GM10266 (cell line): ENCODE measurements at regions not wholly inside any gene's neighbourhood (a gene's known extent, or its start where the extent isn't known, plus 50 kb on each side); places are given as distances from the start of the nearest gene placed in this dataset.

ENCODE experiments used
- DNase-seq: peaks from one replicate; pipeline ENCODE4 v3.0.0; 2012; ENCODE audit errors: extremely low spot score
- TF ChIP-seq, protein P1 (sequence below): IDR thresholded peaks from 2 replicates; pipeline ENCODE4 v1.5.1; 2012; ENCODE audit warnings: mild to moderate bottlenecking, low read depth; ENCODE audit not compliant: control insufficient read depth, insufficient read depth; ENCODE audit errors: missing control alignments

GRCh38 chr10:35752469-35753461 is 110.7 kb upstream of the FZD8 start:
- no peak for DNase-seq
- TF ChIP-seq, protein P1, sequence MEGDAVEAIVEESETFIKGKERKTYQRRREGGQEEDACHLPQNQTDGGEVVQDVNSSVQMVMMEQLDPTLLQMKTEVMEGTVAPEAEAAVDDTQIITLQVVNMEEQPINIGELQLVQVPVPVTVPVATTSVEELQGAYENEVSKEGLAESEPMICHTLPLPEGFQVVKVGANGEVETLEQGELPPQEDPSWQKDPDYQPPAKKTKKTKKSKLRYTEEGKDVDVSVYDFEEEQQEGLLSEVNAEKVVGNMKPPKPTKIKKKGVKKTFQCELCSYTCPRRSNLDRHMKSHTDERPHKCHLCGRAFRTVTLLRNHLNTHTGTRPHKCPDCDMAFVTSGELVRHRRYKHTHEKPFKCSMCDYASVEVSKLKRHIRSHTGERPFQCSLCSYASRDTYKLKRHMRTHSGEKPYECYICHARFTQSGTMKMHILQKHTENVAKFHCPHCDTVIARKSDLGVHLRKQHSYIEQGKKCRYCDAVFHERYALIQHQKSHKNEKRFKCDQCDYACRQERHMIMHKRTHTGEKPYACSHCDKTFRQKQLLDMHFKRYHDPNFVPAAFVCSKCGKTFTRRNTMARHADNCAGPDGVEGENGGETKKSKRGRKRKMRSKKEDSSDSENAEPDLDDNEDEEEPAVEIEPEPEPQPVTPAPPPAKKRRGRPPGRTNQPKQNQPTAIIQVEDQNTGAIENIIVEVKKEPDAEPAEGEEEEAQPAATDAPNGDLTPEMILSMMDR = no peak

DNA sequence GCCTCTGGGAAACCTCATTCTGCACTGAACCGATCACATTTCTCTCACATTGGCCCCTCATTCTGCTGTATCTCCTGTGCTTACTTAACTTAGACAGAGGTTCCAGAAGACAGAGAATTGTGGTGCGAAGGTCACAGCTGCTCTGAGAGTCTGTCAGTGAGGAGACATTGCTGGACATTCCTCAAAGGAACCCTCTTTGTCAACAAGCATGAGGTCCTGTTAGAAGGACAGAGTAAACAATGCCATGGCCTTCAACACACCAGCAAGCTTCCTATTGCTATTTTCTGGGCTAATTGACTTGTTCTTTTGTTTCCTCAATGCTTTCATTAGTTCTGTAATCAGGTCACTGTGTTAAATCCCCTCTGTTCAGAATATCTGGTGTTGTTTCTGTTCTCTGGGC is 109.3 kb upstream of the FZD8 start:
- TF ChIP-seq, protein P1 = no peak
- no peak for DNase-seq

- TF ChIP-seq, protein P1 = no peak
- DNase-seq = no peak
These were observed 107.1 kb upstream of the FZD8 start for GRCh38 chr10:35749230-35749629.

GRCh38 chr10:35745617-35746403 is 103.7 kb upstream of the FZD8 start:
- no peak for DNase-seq
- TF ChIP-seq, protein P1 = no peak

DNA sequence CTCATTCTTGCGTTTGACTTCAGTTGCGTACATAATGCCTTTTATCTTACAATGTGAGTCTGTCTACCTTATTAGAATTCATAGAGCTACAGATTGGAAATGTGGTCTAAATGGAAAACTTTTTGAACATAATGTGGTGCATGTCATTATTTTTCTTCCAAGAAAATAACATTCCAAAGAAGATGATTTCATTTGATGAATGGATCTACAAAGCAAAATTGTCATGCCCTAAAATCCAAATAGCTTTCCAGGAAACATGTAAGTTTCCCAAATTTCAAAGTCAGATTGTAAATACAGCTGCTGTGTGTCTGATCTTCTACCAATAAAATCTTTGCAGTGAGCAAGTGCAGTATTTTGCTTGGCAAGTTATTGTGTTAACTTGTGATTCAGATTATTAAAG is 101.8 kb upstream of the FZD8 start:
- no peak for DNase-seq
- TF ChIP-seq, protein P1 = no peak

GRCh38 chr10:35743351-35743750 is 101.3 kb upstream of the FZD8 start:
- TF ChIP-seq, protein P1 = no peak
- DNase-seq = no peak
